ENCODE measurements at regions not wholly inside any gene's neighbourhood (a gene's known extent, or its start where the extent isn't known, plus 50 kb on each side); places are given as distances from the start of the nearest gene placed in this dataset.

- H3K27me3 ChIP-seq (replicated peaks): no peaks in the 10 kb centered on the region
- no peak overlapping the region for H3K4me3 ChIP-seq (ENCODE audit: low read depth, low read length)
- no peak overlapping the region for H3K27ac ChIP-seq
- DNase-seq: no peak
- TF ChIP-seq CTCF (IDR thresholded peaks at IDR 0.05; ENCODE audit: low read depth, low read length, missing control alignments): no peak
- no peaks in the 10 kb centered on the region for H3K36me3 ChIP-seq (replicated peaks)
- in situ Hi-C loops (cut with HindIII; ENCODE audit: low pct_ligation_motif_present, low sequenced_read_pairs): no loop called here
These were observed 401.6 kb downstream of the SLC4A3 start for GRCh38 chr2:220029013-220029412.

GRCh38 chr2:220033546-220033945 is 406.1 kb downstream of the SLC4A3 start:
- no peaks in the 10 kb centered on the region for H3K36me3 ChIP-seq (replicated peaks)
- no peak overlapping the region for H3K4me3 ChIP-seq (ENCODE audit: low read depth, low read length)
- TF ChIP-seq CTCF (IDR thresholded peaks at IDR 0.05; ENCODE audit: low read depth, low read length, missing control alignments): no peak
- DNase-seq: no peak
- no peak overlapping the region for H3K27ac ChIP-seq
- H3K27me3 ChIP-seq (replicated peaks): no peaks in the 10 kb centered on the region
- in situ Hi-C loops (cut with HindIII; ENCODE audit: low pct_ligation_motif_present, low sequenced_read_pairs): no loop called here

GRCh38 chr2:220034426-220035130 is 407.1 kb downstream of the SLC4A3 start:
- in situ Hi-C loops (cut with HindIII; ENCODE audit: low pct_ligation_motif_present, low sequenced_read_pairs): no loop called here
- DNase-seq: peak; percentile 37

GRCh38 chr2:220036431-220036830 is 409.0 kb downstream of the SLC4A3 start:
- DNase-seq: no peak
- Histone ChIP-seq H3K27ac (no peak overlapping the region), H3K4me3 (ENCODE audit: low read depth, low read length) (no peak overlapping the region), H3K27me3 (replicated peaks) (no peaks in the 10 kb centered on the region), H3K36me3 (replicated peaks) (no peaks in the 10 kb centered on the region)
- no peak for TF ChIP-seq CTCF (IDR thresholded peaks at IDR 0.05; ENCODE audit: low read depth, low read length, missing control alignments)
- in situ Hi-C loops (cut with HindIII; ENCODE audit: low pct_ligation_motif_present, low sequenced_read_pairs): no loop called here

More at GRCh38 chr2:220034426-220035130, 407.1 kb downstream of the SLC4A3 start:
- no peaks in the 10 kb centered on the region for H3K36me3 ChIP-seq (replicated peaks)
- H3K27me3 ChIP-seq (replicated peaks): no peaks in the 10 kb centered on the region
- no peak for TF ChIP-seq CTCF (IDR thresholded peaks at IDR 0.05; ENCODE audit: low read depth, low read length, missing control alignments)
- H3K27ac ChIP-seq: peak overlapping the region; percentile 8
- no peak overlapping the region for H3K4me3 ChIP-seq (ENCODE audit: low read depth, low read length)

- no peak overlapping the region for H3K27ac ChIP-seq
- no peaks in the 10 kb centered on the region for H3K27me3 ChIP-seq (replicated peaks)
- H3K36me3 ChIP-seq (replicated peaks): no peaks in the 10 kb centered on the region
- in situ Hi-C loops (cut with HindIII; ENCODE audit: low pct_ligation_motif_present, low sequenced_read_pairs): no loop called here
- no peak for DNase-seq
- H3K4me3 ChIP-seq (ENCODE audit: low read depth, low read length): no peak overlapping the region
- no peak for TF ChIP-seq CTCF (IDR thresholded peaks at IDR 0.05; ENCODE audit: low read depth, low read length, missing control alignments)
These were observed 412.9 kb downstream of the SLC4A3 start for GRCh38 chr2:220040346-220040745.

GRCh38 chr2:220041447-220041846 is 414.0 kb downstream of the SLC4A3 start:
- in situ Hi-C loops (cut with HindIII; ENCODE audit: low pct_ligation_motif_present, low sequenced_read_pairs): no loop called here

More at GRCh38 chr2:220041447-220041846, 414.0 kb downstream of the SLC4A3 start:
- no peak overlapping the region for H3K27ac ChIP-seq
- no peak for DNase-seq
- H3K4me3 ChIP-seq (ENCODE audit: low read depth, low read length): no peak overlapping the region
- H3K36me3 ChIP-seq (replicated peaks): no peaks in the 10 kb centered on the region
- TF ChIP-seq CTCF (IDR thresholded peaks at IDR 0.05; ENCODE audit: low read depth, low read length, missing control alignments): no peak
- H3K27me3 ChIP-seq (replicated peaks): no peaks in the 10 kb centered on the region
